ENCODE measurements at regions not wholly inside any gene's neighbourhood (a gene's known extent, or its start where the extent isn't known, plus 50 kb on each side); places are given as distances from the start of the nearest gene placed in this dataset.

- TF ChIP-seq, protein P1, sequence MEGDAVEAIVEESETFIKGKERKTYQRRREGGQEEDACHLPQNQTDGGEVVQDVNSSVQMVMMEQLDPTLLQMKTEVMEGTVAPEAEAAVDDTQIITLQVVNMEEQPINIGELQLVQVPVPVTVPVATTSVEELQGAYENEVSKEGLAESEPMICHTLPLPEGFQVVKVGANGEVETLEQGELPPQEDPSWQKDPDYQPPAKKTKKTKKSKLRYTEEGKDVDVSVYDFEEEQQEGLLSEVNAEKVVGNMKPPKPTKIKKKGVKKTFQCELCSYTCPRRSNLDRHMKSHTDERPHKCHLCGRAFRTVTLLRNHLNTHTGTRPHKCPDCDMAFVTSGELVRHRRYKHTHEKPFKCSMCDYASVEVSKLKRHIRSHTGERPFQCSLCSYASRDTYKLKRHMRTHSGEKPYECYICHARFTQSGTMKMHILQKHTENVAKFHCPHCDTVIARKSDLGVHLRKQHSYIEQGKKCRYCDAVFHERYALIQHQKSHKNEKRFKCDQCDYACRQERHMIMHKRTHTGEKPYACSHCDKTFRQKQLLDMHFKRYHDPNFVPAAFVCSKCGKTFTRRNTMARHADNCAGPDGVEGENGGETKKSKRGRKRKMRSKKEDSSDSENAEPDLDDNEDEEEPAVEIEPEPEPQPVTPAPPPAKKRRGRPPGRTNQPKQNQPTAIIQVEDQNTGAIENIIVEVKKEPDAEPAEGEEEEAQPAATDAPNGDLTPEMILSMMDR (IDR thresholded peaks at IDR 0.05; ENCODE audit: low read length): no peak
- no peak for TF ChIP-seq EZH2 (IDR thresholded peaks at IDR 0.05; ENCODE audit: borderline replicate concordance, low read length)
Observed at GRCh38 chr7:80386686-80387085, 125.2 kb downstream of the GNAT3 start.
